ENCODE measurements at regions not wholly inside any gene's neighbourhood (a gene's known extent, or its start where the extent isn't known, plus 50 kb on each side); places are given as distances from the start of the nearest gene placed in this dataset.

GRCh38 chr14:27389402-27389801 lies 791.6 kb upstream of the NOVA1 start:
- TF ChIP-seq SUZ12 (IDR thresholded peaks at IDR 0.05) (no peak), PKNOX1 (IDR thresholded peaks at IDR 0.05) (no peak), TARDBP (IDR thresholded peaks at IDR 0.05) (no peak), ARNT (IDR thresholded peaks at IDR 0.05) (no peak), ELF4 (IDR thresholded peaks at IDR 0.05) (no peak), LEF1 (IDR thresholded peaks at IDR 0.05; ENCODE audit: borderline replicate concordance) (no peak), ZNF384 (IDR thresholded peaks at IDR 0.05) (no peak), HDGF (IDR thresholded peaks at IDR 0.05; ENCODE audit: borderline replicate concordance) (no peak)
- CTCF ChIA-PET, result no interaction called here
- POLR2A ChIA-PET, result no interaction called here
- DNase-seq (ENCODE audit: extremely low spot score), result no peak

- ChIA-PET CTCF (no interaction called here), POLR2A (no interaction called here)
- DNase-seq (ENCODE audit: extremely low spot score), result no peak
- TF ChIP-seq TARDBP (IDR thresholded peaks at IDR 0.05) (no peak), FOXM1 (IDR thresholded peaks at IDR 0.05; ENCODE audit: borderline replicate concordance) (no peak), PKNOX1 (IDR thresholded peaks at IDR 0.05) (no peak)
These were observed 792.3 kb upstream of the NOVA1 start for GRCh38 chr14:27390155-27390554.

- ChIA-PET POLR2A (no interaction called here), CTCF (no interaction called here)
- TF ChIP-seq SP1 (IDR thresholded peaks at IDR 0.05) (no peak), NFRKB (IDR thresholded peaks at IDR 0.05) (no peak), L3MBTL2 (conservative IDR thresholded peaks at IDR 0.05) (no peak)
- DNase-seq (ENCODE audit: extremely low spot score), result no peak
These were observed 793.5 kb upstream of the NOVA1 start for GRCh38 chr14:27391331-27391730.

GRCh38 chr14:27392153-27392552 lies 794.3 kb upstream of the NOVA1 start:
- POLR2A ChIA-PET, result no interaction called here
- CTCF ChIA-PET, result no interaction called here
- TF ChIP-seq SP1 (IDR thresholded peaks at IDR 0.05) (no peak), LEF1 (IDR thresholded peaks at IDR 0.05; ENCODE audit: borderline replicate concordance) (no peak), HDGF (IDR thresholded peaks at IDR 0.05; ENCODE audit: borderline replicate concordance) (no peak), FOXK2 (IDR thresholded peaks at IDR 0.05) (no peak), FOXA1 (IDR thresholded peaks at IDR 0.05) (no peak), ARNT (IDR thresholded peaks at IDR 0.05) (no peak), ZNF384 (IDR thresholded peaks at IDR 0.05) (no peak), NFRKB (IDR thresholded peaks at IDR 0.05) (no peak), ELF4 (IDR thresholded peaks at IDR 0.05) (no peak), L3MBTL2 (conservative IDR thresholded peaks at IDR 0.05) (no peak), BHLHE40 (IDR thresholded peaks at IDR 0.05; ENCODE audit: borderline replicate concordance) (no peak), TARDBP (IDR thresholded peaks at IDR 0.05) (no peak)
- DNase-seq (ENCODE audit: extremely low spot score), result no peak

GRCh38 chr14:27409944-27410343 lies 812.1 kb upstream of the NOVA1 start:
- ChIA-PET CTCF (no interaction called here), POLR2A (no interaction called here)
- DNase-seq (ENCODE audit: extremely low spot score), result no peak
- no peak for TF ChIP-seq SP1 (IDR thresholded peaks at IDR 0.05)

- POLR2A ChIA-PET, result no interaction called here
- no peak for TF ChIP-seq L3MBTL2 (conservative IDR thresholded peaks at IDR 0.05)
- no peak for TF ChIP-seq HDGF (IDR thresholded peaks at IDR 0.05; ENCODE audit: borderline replicate concordance)
- TF ChIP-seq NFRKB (IDR thresholded peaks at IDR 0.05), result no peak
- TF ChIP-seq FOXK2 (IDR thresholded peaks at IDR 0.05), result no peak
- no peak for TF ChIP-seq FOXA1 (IDR thresholded peaks at IDR 0.05)
- TF ChIP-seq SP1 (IDR thresholded peaks at IDR 0.05), result no peak
- TF ChIP-seq SUZ12 (IDR thresholded peaks at IDR 0.05), result no peak
- TF ChIP-seq PKNOX1 (IDR thresholded peaks at IDR 0.05), result no peak
- TF ChIP-seq CTBP1 (IDR thresholded peaks at IDR 0.05; ENCODE audit: borderline replicate concordance), result no peak
- TF ChIP-seq ELF4 (IDR thresholded peaks at IDR 0.05), result no peak
- no peak for TF ChIP-seq FOXM1 (IDR thresholded peaks at IDR 0.05; ENCODE audit: borderline replicate concordance)
- TF ChIP-seq TARDBP (IDR thresholded peaks at IDR 0.05), result no peak
- no peak for TF ChIP-seq ZNF384 (IDR thresholded peaks at IDR 0.05)
- TF ChIP-seq BHLHE40 (IDR thresholded peaks at IDR 0.05; ENCODE audit: borderline replicate concordance), result no peak
These were observed 813.1 kb upstream of the NOVA1 start for GRCh38 chr14:27410981-27411380.

GRCh38 chr14:27427796-27428195 lies 830.0 kb upstream of the NOVA1 start:
- POLR2A ChIA-PET, result no interaction called here
- DNase-seq (ENCODE audit: extremely low spot score), result no peak

More at GRCh38 chr14:27410981-27411380, 813.1 kb upstream of the NOVA1 start:
- CTCF ChIA-PET, result no interaction called here
- DNase-seq (ENCODE audit: extremely low spot score), result no peak

More at GRCh38 chr14:27427796-27428195, 830.0 kb upstream of the NOVA1 start:
- TF ChIP-seq NFRKB (IDR thresholded peaks at IDR 0.05), result no peak
- TF ChIP-seq L3MBTL2 (conservative IDR thresholded peaks at IDR 0.05), result no peak
- no peak for TF ChIP-seq ELF4 (IDR thresholded peaks at IDR 0.05)
- no peak for TF ChIP-seq FOXM1 (IDR thresholded peaks at IDR 0.05; ENCODE audit: borderline replicate concordance)
- no peak for TF ChIP-seq LEF1 (IDR thresholded peaks at IDR 0.05; ENCODE audit: borderline replicate concordance)
- TF ChIP-seq ZNF384 (IDR thresholded peaks at IDR 0.05), result no peak
- no peak for TF ChIP-seq FOXA1 (IDR thresholded peaks at IDR 0.05)
- no peak for TF ChIP-seq ARNT (IDR thresholded peaks at IDR 0.05)
- no peak for TF ChIP-seq FOXK2 (IDR thresholded peaks at IDR 0.05)
- TF ChIP-seq HDGF (IDR thresholded peaks at IDR 0.05; ENCODE audit: borderline replicate concordance), result no peak
- TF ChIP-seq SUZ12 (IDR thresholded peaks at IDR 0.05), result no peak
- no peak for TF ChIP-seq BHLHE40 (IDR thresholded peaks at IDR 0.05; ENCODE audit: borderline replicate concordance)
- TF ChIP-seq TARDBP (IDR thresholded peaks at IDR 0.05), result no peak
- no peak for TF ChIP-seq CTBP1 (IDR thresholded peaks at IDR 0.05; ENCODE audit: borderline replicate concordance)
- TF ChIP-seq SP1 (IDR thresholded peaks at IDR 0.05), result no peak
- no peak for TF ChIP-seq PKNOX1 (IDR thresholded peaks at IDR 0.05)
- CTCF ChIA-PET, result no interaction called here

Measured in HEK293T (cell line).